B cell (primary cell): ENCODE measurements at regions not wholly inside any gene's neighbourhood (a gene's known extent, or its start where the extent isn't known, plus 50 kb on each side); places are given as distances from the start of the nearest gene placed in this dataset.

Experiments used
- ATAC-seq: fragments of 200-7000 bp; cut with Tn5 transposase; one replicate; pipeline ENCODE4 v1.10.0; 2021; ENCODE audit warnings: low read depth, mild to moderate bottlenecking, moderate number of reproducible peaks, moderate library complexity
- CTCF ChIA-PET: fragments of 350-600 bp; sonication (Branson Sonifier 250); formaldehyde crosslinking; loops from one replicate; lab custom pipeline; 2021; ENCODE audit warnings: antibody characterized with exemption, inconsistent platforms; lab: Charles Lee
- POLR2A ChIA-PET: fragments of 350-600 bp; sonication (Branson Sonifier 250); formaldehyde crosslinking; loops from one replicate; lab custom pipeline; 2021; ENCODE audit warnings: antibody characterized with exemption; lab: Charles Lee
- DNase-seq: peaks from one replicate; pipeline ENCODE4 v3.0.0; 2013
- H2AFZ ChIP-seq: 2 replicates; pipeline ENCODE4 v1.6.1; 2012; ENCODE audit warnings: mild to moderate bottlenecking, low read depth, low read length; ENCODE audit not compliant: insufficient read depth, poor library complexity, severe bottlenecking
- H3K27ac ChIP-seq, 2 donors: 1 replicate in 1 of 2; 2 replicates in 1 of 2; pipeline ENCODE4 v1.5.1; 2012 to 2013; ENCODE audit warnings: low read length in 2 of 2, mild to moderate bottlenecking in 2 of 2, moderate library complexity in 1 of 2
- H3K27me3 ChIP-seq, 4 experiments: fragments of 200-600 bp in 1 of 4; sonication (generic) in 1 of 4; replicated peaks in 1 of 4; 1 replicate in 2 of 4; 2 replicates in 2 of 4; pipeline versions ENCODE4 v1.6.1 to v1.7.0; 2013 to 2016; ENCODE audit warnings: low read length in 3 of 4, mild to moderate bottlenecking in 2 of 4, mixed read lengths in 1 of 4, moderate library complexity in 1 of 4; ENCODE audit not compliant: insufficient read depth in 4 of 4, control insufficient read depth in 3 of 4; ENCODE audit errors: control extremely low read depth in 1 of 4
- H3K36me3 ChIP-seq, 2 experiments: replicated peaks in 1 of 2; 1 replicate in 1 of 2; 2 replicates in 1 of 2; pipeline versions ENCODE4 v1.6.1 to v1.7.1; 2013; ENCODE audit warnings: low read length in 1 of 2; ENCODE audit not compliant: insufficient read depth in 2 of 2, control insufficient read depth in 1 of 2; ENCODE audit errors: control extremely low read depth in 1 of 2, extremely low read depth in 1 of 2
- H3K4me1 ChIP-seq, 2 donors: fragments of 200-600 bp in 1 of 2; sonication (generic) in 1 of 2; 1 replicate in 1 of 2; 2 replicates in 1 of 2; pipeline versions ENCODE4 v1.5.1 to v1.6.1; 2013 to 2017; ENCODE audit warnings: low read length in 2 of 2; ENCODE audit not compliant: control insufficient read depth in 2 of 2, insufficient read depth in 2 of 2
- H3K4me2 ChIP-seq: replicated peaks from 2 replicates; pipeline ENCODE3; 2012; ENCODE audit warnings: mild to moderate bottlenecking, low read depth, low read length; ENCODE audit not compliant: poor library complexity, severe bottlenecking
- H3K4me3 ChIP-seq, 5 experiments: fragments of 200-600 bp in 1 of 5; sonication (generic) in 1 of 5; 1 replicate in 3 of 5; 2 replicates in 2 of 5; pipeline versions ENCODE4 v1.5.1 to v1.7.0; 2011 to 2016; ENCODE audit warnings: low read length in 4 of 5, mild to moderate bottlenecking in 4 of 5, low read depth in 2 of 5, control low read depth in 1 of 5, moderate library complexity in 1 of 5; ENCODE audit not compliant: insufficient read depth in 1 of 5; ENCODE audit errors: control extremely low read depth in 1 of 5, extremely low read depth in 1 of 5
- H3K79me2 ChIP-seq: fragments of 200-600 bp; sonication (generic); one replicate; pipeline ENCODE4 v1.6.0; 2016; ENCODE audit warnings: low read length; ENCODE audit not compliant: control insufficient read depth, insufficient read depth
- H3K9ac ChIP-seq: fragments of 200-600 bp; sonication (generic); 2 replicates; pipeline ENCODE4 v1.6.1; 2017; ENCODE audit warnings: mild to moderate bottlenecking, low read length, moderate library complexity
- H3K9me3 ChIP-seq, 3 donors: one replicate each; pipeline versions ENCODE4 v1.6.1 to v1.7.1; 2013; ENCODE audit warnings: low read length in 2 of 3; ENCODE audit not compliant: control insufficient read depth in 2 of 3, insufficient read depth in 1 of 3; ENCODE audit errors: control extremely low read depth in 1 of 3
- H4K20me1 ChIP-seq: 2 replicates; pipeline ENCODE4 v1.6.0; 2012; ENCODE audit warnings: mild to moderate bottlenecking, low read length; ENCODE audit not compliant: insufficient read depth, control insufficient read depth, poor library complexity, severe bottlenecking
- H3K27ac Mint-ChIP-seq: one replicate; pipeline ENCODE4 v1.8.0; 2021; ENCODE audit warnings: mixed read lengths
- H3K27me3 Mint-ChIP-seq: one replicate; pipeline ENCODE4 v1.8.0; 2021; ENCODE audit warnings: mixed read lengths
- H3K4me1 Mint-ChIP-seq: one replicate; pipeline ENCODE4 v1.8.0; 2021; ENCODE audit warnings: mixed read lengths
- H3K4me3 Mint-ChIP-seq: one replicate; pipeline ENCODE4 v1.8.0; 2021; ENCODE audit warnings: mixed read lengths
- H3K9me3 Mint-ChIP-seq: one replicate; pipeline ENCODE4 v1.8.0; 2022; ENCODE audit warnings: mixed read lengths; ENCODE audit not compliant: insufficient read depth
- CTCF ChIP-seq: fragments of 200-600 bp; IDR thresholded peaks from one replicate; pipeline ENCODE4 v1.8.0; 2022; ENCODE audit warnings: antibody characterized with exemption, mild to moderate bottlenecking
- EZH2 ChIP-seq: IDR thresholded peaks from 2 replicates; pipeline ENCODE4 v1.6.1; 2012; ENCODE audit warnings: borderline replicate concordance, low read depth, mild to moderate bottlenecking, moderate library complexity, low read length; ENCODE audit not compliant: insufficient read depth, poor library complexity, severe bottlenecking
- WGBS: methylation state at CpG from one replicate; pipeline ENCODE4 v1.1.5; 2013; ENCODE audit warnings: missing lambda C conversion rate; ENCODE audit not compliant: insufficient coverage; 5-methylcytosine and 5-hydroxymethylcytosine counted together
- intact Hi-C: fragments of 100-400 bp; cut with micrococcal nuclease; formaldehyde crosslinking; loops from one replicate; pipeline ENCODE4 v1.10.0; 2022

- Histone ChIP-seq H2AFZ (no peak overlapping the region), H3K4me1 (no peaks in the 10 kb centered on the region), H3K27me3 (no peaks in the 10 kb centered on the region), H4K20me1 (no peaks in the 10 kb centered on the region), H3K36me3 (no peaks in the 10 kb centered on the region), H3K9me3 (peaks cover 0 to 7% (median 0%) of the 10 kb centered on the region in 3 donors), H3K9ac (no peak overlapping the region), H3K4me2 (no peak overlapping the region), H3K4me3 (no peak overlapping the region), H3K79me2 (no peaks in the 10 kb centered on the region), H3K27ac (no peak overlapping the region)
- no peak for ATAC-seq
- Mint-ChIP-seq H3K4me3 (no peak overlapping the region), H3K27me3 (no peaks in the 10 kb centered on the region), H3K9me3 (peaks cover 5% of the 10 kb centered on the region), H3K27ac (no peak overlapping the region), H3K4me1 (no peaks in the 10 kb centered on the region)
- WGBS = 97% methylated on average over 5 of the region's 5 CpGs
- ChIA-PET CTCF (no interaction called here), POLR2A (no interaction called here)
- no peak for DNase-seq
- intact Hi-C loops = no loop called here
- TF ChIP-seq CTCF (no peak), EZH2 (no peak)
Measured at GRCh38 chr13:64871742-64872141, 2358.4 kb downstream of the PCDH9 start.

GRCh38 chr13:64869539-64869938 is 2360.6 kb downstream of the PCDH9 start:
- intact Hi-C loops = no loop called here

More at GRCh38 chr13:64869539-64869938, 2360.6 kb downstream of the PCDH9 start:
- 92% methylated on average over 3 of the region's 3 CpGs for WGBS
- Histone ChIP-seq H3K4me3 (no peak overlapping the region), H3K9ac (no peak overlapping the region), H3K4me1 (no peaks in the 10 kb centered on the region), H3K36me3 (no peaks in the 10 kb centered on the region), H3K9me3 (peaks cover 0 to 7% (median 0%) of the 10 kb centered on the region in 3 donors), H3K4me2 (no peak overlapping the region), H4K20me1 (no peaks in the 10 kb centered on the region), H2AFZ (no peak overlapping the region), H3K79me2 (no peaks in the 10 kb centered on the region), H3K27ac (no peak overlapping the region), H3K27me3 (no peaks in the 10 kb centered on the region)
- H3K9me3 Mint-ChIP-seq = peaks cover 5% of the 10 kb centered on the region
- DNase-seq (no peak), ATAC-seq (no peak)
- no peak overlapping the region for H3K4me3 Mint-ChIP-seq
- no peaks in the 10 kb centered on the region for H3K27me3 Mint-ChIP-seq
- H3K27ac Mint-ChIP-seq = no peak overlapping the region
- TF ChIP-seq CTCF = no peak
- no peak for TF ChIP-seq EZH2
- ChIA-PET CTCF (no interaction called here), POLR2A (no interaction called here)
- H3K4me1 Mint-ChIP-seq = no peaks in the 10 kb centered on the region
